ENCODE measurements at regions not wholly inside any gene's neighbourhood (a gene's known extent, or its start where the extent isn't known, plus 50 kb on each side); places are given as distances from the start of the nearest gene placed in this dataset.

GRCh38 chr9:82299870-82300269, 311.3 kb downstream of the SPATA31D1 start:
- no peaks in the 10 kb centered on the region for H3K36me3 ChIP-seq (ENCODE audit: control insufficient read depth, insufficient read depth, low read length)
- H3K4me2 ChIP-seq (ENCODE audit: insufficient read depth, low read length), result no peak overlapping the region
- H3K79me2 ChIP-seq (ENCODE audit: control insufficient read depth, insufficient read depth, low read length), result no peaks in the 10 kb centered on the region
- H3K9me3 ChIP-seq (replicated peaks; ENCODE audit: control insufficient read depth, insufficient read depth, low read depth, low read length), result no peaks in the 10 kb centered on the region
- no peak for FAIRE-seq
- CTCF ChIA-PET (ENCODE audit: low intra/inter-chr PET ratio), result no interaction called here
- intact Hi-C loops (cut with micrococcal nuclease), result no loop called here
- no peak overlapping the region for H2AFZ ChIP-seq (ENCODE audit: low read depth, low read length)
- no peaks in the 10 kb centered on the region for H3K4me1 ChIP-seq (replicated peaks in 1 of 2; ENCODE audit: control insufficient read depth in 2 of 2, insufficient read depth in 2 of 2, low read length in 2 of 2)
- no peaks in the 10 kb centered on the region for H4K20me1 ChIP-seq (replicated peaks; ENCODE audit: control insufficient read depth, insufficient read depth, low read length)
- TF ChIP-seq ELF2 (CRISPR knock-in tag; IDR thresholded peaks at IDR 0.05) (no peak), ELF1 (tag; IDR thresholded peaks at IDR 0.05) (no peak), POLR2B (IDR thresholded peaks at IDR 0.05; ENCODE audit: low read depth, partially characterized antibody) (no peak), PYGO2 (tag; IDR thresholded peaks at IDR 0.05) (no peak), DDX20 (tag; IDR thresholded peaks at IDR 0.05; ENCODE audit: low read depth) (no peak), MCM2 (IDR thresholded peaks at IDR 0.05; ENCODE audit: low read depth) (no peak), E2F6 (IDR thresholded peaks at IDR 0.05; ENCODE audit: borderline replicate concordance in 1 of 2, extremely low read depth in 1 of 2, insufficient read depth in 1 of 2, insufficient read length in 1 of 2, low read depth in 1 of 2, low read length in 1 of 2, poor library complexity in 1 of 2, severe bottlenecking in 1 of 2) (no peak), CGGBP1 (CRISPR knock-in tag; IDR thresholded peaks at IDR 0.05) (no peak), NONO (IDR thresholded peaks at IDR 0.05; ENCODE audit: low read depth in 2 of 2, low read length in 1 of 2) (no peak)
- DNase-seq (ENCODE audit: extremely low read depth in 1 of 4, low spot score in 3 of 4), result no peak
- no peak overlapping the region for H3K27ac ChIP-seq (ENCODE audit: extremely low read depth, low read depth, low read length)
- BruUV-seq (replicated peaks), result no TSS peak
- no peak for ATAC-seq
- POLR2A ChIA-PET, result no interaction called here
- H3K4me3 ChIP-seq, result no peak overlapping the region
- no peaks in the 10 kb centered on the region for H3K9me1 ChIP-seq (ENCODE audit: control insufficient read depth, insufficient read depth, low read length)
- no peaks in the 10 kb centered on the region for H3K27me3 ChIP-seq (ENCODE audit: control insufficient read depth in 2 of 2, insufficient read depth in 2 of 2, low read length in 2 of 2)
- no peak overlapping the region for H3K9ac ChIP-seq (ENCODE audit: insufficient read depth in 1 of 2, low read depth in 2 of 2, low read length in 2 of 2)
- in situ Hi-C loops (cut with MboI), result no loop called here

Data from K562 (cell line).